NCI-H146 treated with DMSO at 0.1 percent for 48 hours (cell line): ENCODE measurements at regions not wholly inside any gene's neighbourhood (a gene's known extent, or its start where the extent isn't known, plus 50 kb on each side); places are given as distances from the start of the nearest gene placed in this dataset.

Source experiments
- DNase-seq: peaks from one replicate; lab custom pipeline; 2025; ENCODE audit not compliant: unreplicated experiment; lab: John Stamatoyannopoulos, UW

- no peak for DNase-seq
Observed at GRCh38 chr10:104505521-104506042, 135.5 kb upstream of the SORCS3 start.

GRCh38 chr10:104509981-104510380, 131.1 kb upstream of the SORCS3 start:
- no peak for DNase-seq

GRCh38 chr10:104510644-104511043, 130.4 kb upstream of the SORCS3 start:
- DNase-seq: no peak

- DNase-seq: no peak
Observed at GRCh38 chr10:104512800-104513199, 128.3 kb upstream of the SORCS3 start.

- DNase-seq: no peak
Observed at GRCh38 chr10:104515678-104516199, 125.4 kb upstream of the SORCS3 start.

GRCh38 chr10:104516986-104517385, 124.1 kb upstream of the SORCS3 start:
- DNase-seq: no peak

- DNase-seq: no peak
Observed at GRCh38 chr10:104517946-104518345, 123.1 kb upstream of the SORCS3 start.

GRCh38 chr10:104518891-104519290, 122.2 kb upstream of the SORCS3 start:
- DNase-seq: no peak

GRCh38 chr10:104520653-104521052, 120.4 kb upstream of the SORCS3 start:
- DNase-seq: no peak

- DNase-seq: no peak
Observed at GRCh38 chr10:104521901-104522694, 119.0 kb upstream of the SORCS3 start.

- DNase-seq: no peak
Observed at GRCh38 chr10:104526188-104526587, 114.9 kb upstream of the SORCS3 start.

GRCh38 chr10:104527013-104527412, 114.1 kb upstream of the SORCS3 start:
- DNase-seq: no peak

GRCh38 chr10:104540181-104540580, 100.9 kb upstream of the SORCS3 start:
- DNase-seq: no peak

GRCh38 chr10:104541820-104542219, 99.3 kb upstream of the SORCS3 start:
- DNase-seq: no peak

GRCh38 chr10:104546336-104546735, 94.8 kb upstream of the SORCS3 start:
- DNase-seq: no peak

- no peak for DNase-seq
Observed at GRCh38 chr10:104546756-104547155, 94.3 kb upstream of the SORCS3 start.

- DNase-seq: no peak
Observed at GRCh38 chr10:104548090-104548489, 93.0 kb upstream of the SORCS3 start.

GRCh38 chr10:104556831-104557230, 84.3 kb upstream of the SORCS3 start:
- no peak for DNase-seq

- DNase-seq: no peak
Observed at GRCh38 chr10:104557966-104558365, 83.1 kb upstream of the SORCS3 start.

GRCh38 chr10:104559935-104560334, 81.2 kb upstream of the SORCS3 start:
- DNase-seq: no peak

GRCh38 chr10:104563051-104563450, 78.0 kb upstream of the SORCS3 start:
- no peak for DNase-seq

GRCh38 chr10:104563548-104563947, 77.5 kb upstream of the SORCS3 start:
- no peak for DNase-seq

- DNase-seq: no peak
Observed at GRCh38 chr10:104574427-104574826, 66.7 kb upstream of the SORCS3 start.
